HG02840 (cell line): ENCODE measurements at regions not wholly inside any gene's neighbourhood (a gene's known extent, or its start where the extent isn't known, plus 50 kb on each side); places are given as distances from the start of the nearest gene placed in this dataset.
A peak's percentile ranks its signal among the peaks of the same experiment; 100 is the strongest.

Experiments used
- ATAC-seq: cut with Tn5 transposase; IDR thresholded peaks from one replicate; pipeline ENCODE4 v1.9.1; 2021; ENCODE audit warnings: mild to moderate bottlenecking, moderate library complexity, moderate number of reproducible peaks; ENCODE audit not compliant: unreplicated experiment, low FRiP score

DNA sequence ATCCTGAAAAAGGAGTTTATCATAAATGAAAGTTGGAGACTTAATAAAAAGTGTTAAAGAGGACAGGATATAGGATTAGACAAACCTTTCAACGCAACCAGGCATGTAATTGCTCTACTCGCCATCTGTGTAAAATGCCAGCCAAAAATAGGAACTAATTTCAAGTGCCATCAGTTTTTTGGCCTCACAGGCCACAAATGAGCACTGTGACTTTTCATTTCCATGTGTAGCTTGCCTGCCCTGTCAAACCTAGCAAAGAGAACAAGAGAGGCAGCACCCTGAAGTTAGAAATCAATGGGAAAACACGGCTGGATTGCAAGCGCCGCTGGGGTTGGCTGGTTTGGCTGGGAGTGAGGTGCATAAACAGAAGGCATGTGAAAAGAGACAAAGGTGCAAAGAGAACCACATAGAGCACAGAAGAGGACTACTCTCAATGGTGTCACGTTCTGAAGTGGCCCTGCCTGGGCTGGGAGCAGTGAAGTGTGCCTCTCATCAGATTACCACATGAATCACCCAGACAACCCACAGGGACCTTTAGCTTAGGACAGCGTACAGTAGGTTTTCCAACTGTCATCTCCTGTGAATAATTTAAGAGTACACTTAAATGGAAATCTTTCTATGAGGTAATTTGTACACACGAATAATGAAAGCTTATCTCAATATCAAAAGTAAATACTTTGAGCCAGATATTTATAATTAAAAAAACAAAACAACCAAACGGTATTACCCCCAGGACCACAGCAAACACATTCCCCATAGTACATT is 78.0 kb upstream of the NHSL1 start:
- no peak for ATAC-seq

GRCh38 chr6:138580040-138580439 is 80.7 kb upstream of the NHSL1 start:
- no peak for ATAC-seq

GRCh38 chr6:138580801-138581200 is 81.5 kb upstream of the NHSL1 start:
- no peak for ATAC-seq

GRCh38 chr6:138582573-138582972 is 83.3 kb upstream of the NHSL1 start:
- no peak for ATAC-seq

DNA sequence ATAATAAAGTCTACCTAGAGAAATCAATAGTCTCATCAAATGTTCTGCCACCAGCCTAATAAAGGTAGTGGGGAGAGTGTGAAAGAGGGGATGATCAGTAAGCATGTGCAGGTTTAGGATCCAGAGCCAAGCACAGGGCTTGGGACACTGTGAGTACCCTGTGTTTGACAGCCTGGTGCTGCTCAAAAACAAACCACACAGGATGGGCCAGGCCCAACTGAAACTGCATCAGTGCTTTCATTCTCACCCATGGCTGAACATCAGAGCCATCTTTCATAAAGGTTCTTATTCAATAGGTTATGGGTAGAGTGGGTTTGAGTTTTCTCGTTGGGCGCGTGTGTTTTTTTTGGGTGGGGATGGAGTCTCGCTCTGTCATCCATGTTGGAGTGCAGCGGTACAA is 87.3 kb upstream of the NHSL1 start:
- no peak for ATAC-seq

- no peak for ATAC-seq
These were observed 89.6 kb upstream of the NHSL1 start for GRCh38 chr6:138588805-138589434.

DNA sequence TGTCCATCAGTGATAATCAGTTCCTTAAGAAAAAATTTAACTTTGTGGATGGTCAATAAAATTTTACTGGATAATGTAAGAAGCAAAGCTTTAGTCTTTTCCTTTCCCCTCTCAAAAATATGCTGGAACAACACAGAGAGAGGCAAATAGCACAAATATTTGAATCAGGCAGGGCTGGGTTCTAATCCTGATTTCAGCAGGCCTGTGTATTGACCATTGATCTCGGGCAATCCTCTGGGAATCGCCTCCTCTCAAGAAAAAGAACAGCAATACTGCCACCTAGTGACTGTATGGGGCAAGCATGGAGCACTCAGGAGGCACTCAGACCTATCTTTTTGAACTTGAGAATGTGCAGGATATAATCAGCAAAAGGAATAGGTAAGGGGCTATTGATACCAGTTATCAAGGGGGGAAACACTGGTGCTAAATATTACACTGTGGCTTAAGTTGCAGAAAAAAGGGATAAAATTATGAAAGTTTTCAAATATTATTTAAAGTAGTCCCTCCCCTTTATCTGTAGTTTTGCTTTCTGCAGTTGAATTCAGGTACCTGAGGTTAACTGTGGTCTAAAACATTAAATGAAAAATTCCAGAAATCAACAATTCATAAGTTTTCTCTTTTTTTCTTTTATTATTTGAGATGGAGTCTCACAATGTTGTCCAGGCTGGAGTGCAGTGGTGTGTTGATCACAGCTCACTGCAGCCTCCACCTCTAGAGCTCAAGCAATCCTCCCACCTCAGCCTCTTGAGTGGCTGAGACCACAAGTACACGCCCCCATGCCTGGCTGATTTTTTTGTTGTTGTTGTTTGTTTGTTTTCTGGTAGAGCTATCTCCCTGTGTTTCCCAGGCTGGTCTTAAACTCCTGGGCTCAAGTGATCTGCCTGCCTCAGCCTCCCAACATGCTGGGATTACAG is 91.8 kb upstream of the NHSL1 start:
- ATAC-seq: no peak

DNA sequence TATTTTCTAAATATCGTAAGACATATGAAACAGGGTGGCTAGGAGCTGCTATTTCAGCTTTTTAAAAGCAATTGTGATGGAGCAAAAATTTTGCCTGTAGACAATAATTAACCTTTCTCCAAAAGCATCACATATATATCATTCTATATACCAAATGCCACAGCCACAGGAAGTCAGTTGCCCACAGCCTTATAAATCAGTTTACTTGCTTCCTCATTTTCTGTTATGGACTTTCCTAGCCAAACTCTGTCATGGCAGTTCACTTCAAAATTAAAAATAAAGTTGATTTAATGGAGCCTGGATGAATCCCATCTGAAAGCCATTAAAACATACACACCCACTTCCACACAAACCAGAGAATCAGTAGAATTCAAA is 93.4 kb upstream of the NHSL1 start:
- ATAC-seq: peak; percentile 43

- ATAC-seq: peak; percentile 70
These were observed 94.0 kb upstream of the NHSL1 start for GRCh38 chr6:138593124-138593877.

GRCh38 chr6:138593909-138594757 is 94.8 kb upstream of the NHSL1 start:
- no peak for ATAC-seq

- no peak for ATAC-seq
These were observed 95.5 kb upstream of the NHSL1 start for GRCh38 chr6:138594758-138595140.

DNA sequence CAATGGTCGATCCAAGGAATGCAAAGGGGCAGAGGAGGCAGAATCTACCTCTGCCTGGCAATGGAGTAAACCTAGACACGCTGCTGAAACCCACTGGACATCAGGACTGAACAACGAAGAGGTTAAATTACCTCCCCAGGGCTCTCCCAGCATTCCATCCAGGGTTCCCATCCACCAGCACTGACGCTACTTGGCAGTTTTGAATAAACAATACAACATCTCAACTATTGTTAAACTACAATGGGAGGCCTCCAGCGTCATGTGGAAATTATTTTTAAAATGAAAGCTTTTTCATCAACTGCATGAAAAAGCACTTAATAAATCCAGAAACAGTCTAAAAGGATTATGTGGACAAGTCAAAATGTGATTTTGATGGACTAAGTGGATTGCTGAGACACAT is 96.8 kb upstream of the NHSL1 start:
- no peak for ATAC-seq

- no peak for ATAC-seq
These were observed 97.3 kb upstream of the NHSL1 start for GRCh38 chr6:138596591-138596990.

DNA sequence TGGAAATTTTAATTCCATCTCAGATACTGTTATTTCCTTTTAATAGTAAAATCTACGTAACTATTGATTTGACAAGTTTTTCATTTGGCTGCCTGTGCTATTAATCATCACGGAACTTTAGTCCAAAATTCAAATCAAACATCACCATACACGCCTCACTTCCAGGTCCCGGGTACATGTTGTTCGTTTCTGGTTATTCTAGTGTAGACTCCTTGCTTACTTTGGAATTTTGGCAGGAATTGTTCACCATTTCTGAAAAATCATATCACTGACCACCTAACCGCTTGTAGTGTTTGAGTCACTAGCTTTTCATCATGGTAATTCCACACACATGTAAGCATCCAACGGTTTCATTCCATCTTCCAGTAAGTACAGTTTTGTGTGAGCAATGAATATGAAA is 98.0 kb upstream of the NHSL1 start:
- ATAC-seq: no peak

DNA sequence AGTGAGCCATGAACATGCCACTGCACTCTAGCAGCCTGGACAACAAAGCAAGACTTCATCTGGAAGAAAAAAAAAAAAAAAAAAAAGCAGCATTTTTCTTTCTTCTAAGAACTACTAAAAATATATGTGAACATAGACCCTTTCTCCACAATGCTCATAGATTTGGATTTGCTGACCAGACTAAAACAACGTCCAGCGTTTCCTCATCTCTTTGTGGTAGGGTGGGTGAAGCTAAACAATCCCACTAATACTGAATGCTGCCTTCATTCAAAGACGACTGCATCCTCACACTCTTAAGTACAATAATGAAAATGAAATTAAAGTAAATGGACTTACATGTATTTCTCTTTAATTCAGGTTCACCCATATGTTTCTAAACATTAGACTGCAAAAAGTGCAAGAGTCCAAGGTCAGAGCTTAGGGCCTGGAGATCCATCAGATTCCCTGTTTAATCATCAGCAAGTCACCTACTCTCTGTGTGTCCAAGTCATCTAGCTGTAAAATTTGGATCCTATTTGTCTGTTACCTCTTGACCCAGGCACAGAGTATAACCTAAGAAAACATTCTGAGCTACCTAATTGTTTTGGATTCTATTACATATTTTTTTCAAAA is 99.4 kb upstream of the NHSL1 start:
- ATAC-seq: no peak

GRCh38 chr6:138600261-138600660 is 101.0 kb upstream of the NHSL1 start:
- ATAC-seq: no peak

GRCh38 chr6:138600726-138601125 is 101.4 kb upstream of the NHSL1 start:
- ATAC-seq: no peak

GRCh38 chr6:138601128-138601527 is 101.8 kb upstream of the NHSL1 start:
- ATAC-seq: no peak

GRCh38 chr6:138605958-138606357 is 106.7 kb upstream of the NHSL1 start:
- no peak for ATAC-seq
